ENCODE measurements at regions not wholly inside any gene's neighbourhood (a gene's known extent, or its start where the extent isn't known, plus 50 kb on each side); places are given as distances from the start of the nearest gene placed in this dataset.
"Not testable (repeated sequence)": the region's sequence is repeated elsewhere in the genome, so short reads cannot be mapped to it uniquely, and the experiment has no call there.

- no peaks in the 10 kb centered on the region for H3K36me3 ChIP-seq (ENCODE audit: control insufficient read depth, insufficient read depth, low read length)
- TF ChIP-seq, protein P1, sequence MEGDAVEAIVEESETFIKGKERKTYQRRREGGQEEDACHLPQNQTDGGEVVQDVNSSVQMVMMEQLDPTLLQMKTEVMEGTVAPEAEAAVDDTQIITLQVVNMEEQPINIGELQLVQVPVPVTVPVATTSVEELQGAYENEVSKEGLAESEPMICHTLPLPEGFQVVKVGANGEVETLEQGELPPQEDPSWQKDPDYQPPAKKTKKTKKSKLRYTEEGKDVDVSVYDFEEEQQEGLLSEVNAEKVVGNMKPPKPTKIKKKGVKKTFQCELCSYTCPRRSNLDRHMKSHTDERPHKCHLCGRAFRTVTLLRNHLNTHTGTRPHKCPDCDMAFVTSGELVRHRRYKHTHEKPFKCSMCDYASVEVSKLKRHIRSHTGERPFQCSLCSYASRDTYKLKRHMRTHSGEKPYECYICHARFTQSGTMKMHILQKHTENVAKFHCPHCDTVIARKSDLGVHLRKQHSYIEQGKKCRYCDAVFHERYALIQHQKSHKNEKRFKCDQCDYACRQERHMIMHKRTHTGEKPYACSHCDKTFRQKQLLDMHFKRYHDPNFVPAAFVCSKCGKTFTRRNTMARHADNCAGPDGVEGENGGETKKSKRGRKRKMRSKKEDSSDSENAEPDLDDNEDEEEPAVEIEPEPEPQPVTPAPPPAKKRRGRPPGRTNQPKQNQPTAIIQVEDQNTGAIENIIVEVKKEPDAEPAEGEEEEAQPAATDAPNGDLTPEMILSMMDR (IDR thresholded peaks at IDR 0.05; ENCODE audit: insufficient read depth, low read length, poor library complexity, severe bottlenecking): no peak
- H3K4me3 ChIP-seq (replicated peaks; ENCODE audit: low read depth, low read length): no peak overlapping the region
- H3K27me3 ChIP-seq (replicated peaks; ENCODE audit: control insufficient read depth, insufficient read depth, low read length): no peaks in the 10 kb centered on the region
- DNase-seq (ENCODE audit: extremely low read depth, insufficient read length): no peak
Observed at GRCh38 chr2:223314811-223315210, 262.8 kb downstream of the KCNE4 start.

DNA sequence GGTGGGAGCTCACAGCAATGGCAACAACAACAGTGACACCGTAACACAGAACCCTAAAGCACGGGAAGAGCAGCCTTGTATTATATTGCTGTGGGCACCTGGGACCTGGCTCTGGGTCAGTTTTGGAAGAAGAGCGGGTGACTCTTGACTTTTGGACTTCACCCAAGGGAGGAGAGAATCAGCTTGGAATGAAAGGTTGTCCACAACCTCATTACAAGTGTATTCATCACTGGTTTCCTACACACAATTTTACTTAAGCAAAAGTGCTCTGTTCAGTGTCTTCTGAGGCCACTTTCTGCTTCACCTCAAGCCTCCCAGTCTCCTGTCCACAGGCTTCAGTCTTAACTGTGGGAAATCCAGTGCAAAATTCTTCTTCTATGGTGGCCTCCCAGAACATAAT, 263.8 kb downstream of the KCNE4 start:
- TF ChIP-seq, protein P1 (IDR thresholded peaks at IDR 0.05; ENCODE audit: insufficient read depth, low read length, poor library complexity, severe bottlenecking): no peak
- no peak for DNase-seq (ENCODE audit: extremely low read depth, insufficient read length)
- Histone ChIP-seq H3K36me3 (ENCODE audit: control insufficient read depth, insufficient read depth, low read length) (no peaks in the 10 kb centered on the region), H3K27me3 (replicated peaks; ENCODE audit: control insufficient read depth, insufficient read depth, low read length) (no peaks in the 10 kb centered on the region), H3K4me3 (replicated peaks; ENCODE audit: low read depth, low read length) (no peak overlapping the region)

- H3K4me3 ChIP-seq (replicated peaks; ENCODE audit: low read depth, low read length): no peak overlapping the region
- no peaks in the 10 kb centered on the region; the same call in 1 of the 2 replicates for H3K27me3 ChIP-seq (replicated peaks; ENCODE audit: control insufficient read depth, insufficient read depth, low read length)
- TF ChIP-seq, protein P1 (IDR thresholded peaks at IDR 0.05; ENCODE audit: insufficient read depth, low read length, poor library complexity, severe bottlenecking): no peak
- H3K36me3 ChIP-seq (ENCODE audit: control insufficient read depth, insufficient read depth, low read length): no peaks in the 10 kb centered on the region
- no peak for DNase-seq (ENCODE audit: extremely low read depth, insufficient read length)
Observed at GRCh38 chr2:223316342-223316741, 264.4 kb downstream of the KCNE4 start.

- H3K4me3 ChIP-seq (replicated peaks; ENCODE audit: low read depth, low read length): no peak overlapping the region
- H3K27me3 ChIP-seq (replicated peaks; ENCODE audit: control insufficient read depth, insufficient read depth, low read length): no peaks in the 10 kb centered on the region; the same call in 1 of the 2 replicates
- no peaks in the 10 kb centered on the region for H3K36me3 ChIP-seq (ENCODE audit: control insufficient read depth, insufficient read depth, low read length)
- TF ChIP-seq, protein P1 (IDR thresholded peaks at IDR 0.05; ENCODE audit: insufficient read depth, low read length, poor library complexity, severe bottlenecking): no peak
- DNase-seq (ENCODE audit: extremely low read depth, insufficient read length): no peak
Observed at GRCh38 chr2:223319601-223320000, 267.6 kb downstream of the KCNE4 start.

DNA sequence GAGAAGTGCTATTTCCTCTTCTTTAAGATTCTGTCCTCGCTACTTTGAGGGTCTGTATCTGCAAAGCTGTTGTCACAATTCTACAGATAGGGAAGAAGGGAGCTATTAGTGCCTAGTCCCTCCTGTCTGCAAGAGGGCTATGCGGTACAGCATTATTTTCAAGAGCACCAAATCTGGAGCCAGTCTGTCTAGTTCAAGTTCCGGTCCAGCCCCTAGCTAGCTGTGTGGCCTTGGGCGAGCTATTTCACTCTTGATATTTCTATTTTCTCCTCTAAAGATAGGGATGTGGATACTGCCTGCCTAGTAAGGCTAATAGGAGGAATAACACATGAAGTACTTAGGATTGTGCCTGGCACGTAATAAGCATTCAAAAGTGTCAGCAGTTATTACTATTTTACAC, 272.4 kb downstream of the KCNE4 start:
- no peak for DNase-seq (ENCODE audit: extremely low read depth, insufficient read length)
- TF ChIP-seq, protein P1 (IDR thresholded peaks at IDR 0.05; ENCODE audit: insufficient read depth, low read length, poor library complexity, severe bottlenecking): no peak
- H3K27me3 ChIP-seq (replicated peaks; ENCODE audit: control insufficient read depth, insufficient read depth, low read length): no peaks in the 10 kb centered on the region; the same call in 1 of the 2 replicates
- H3K36me3 ChIP-seq (ENCODE audit: control insufficient read depth, insufficient read depth, low read length): no peaks in the 10 kb centered on the region
- no peak overlapping the region for H3K4me3 ChIP-seq (replicated peaks; ENCODE audit: low read depth, low read length)

DNA sequence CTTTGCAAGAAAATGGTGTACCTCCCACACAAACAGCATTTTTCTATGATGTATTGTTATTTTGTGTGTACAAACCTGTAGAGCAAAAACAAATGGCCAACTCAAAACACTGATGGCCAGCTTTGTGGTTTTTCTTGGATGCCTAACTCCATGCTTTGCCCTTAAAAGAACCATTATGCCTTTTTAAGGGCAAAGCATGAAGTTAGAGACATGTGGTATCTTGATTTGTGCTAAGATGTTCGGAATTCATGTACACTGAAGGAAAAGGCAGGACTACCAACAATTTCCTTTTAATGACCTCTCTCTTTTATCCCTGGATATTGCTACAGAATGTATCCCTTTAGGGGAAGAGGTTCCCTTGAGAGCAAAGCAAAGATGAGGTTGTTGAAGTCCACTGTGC, 273.6 kb downstream of the SCG2 start:
- Histone ChIP-seq H3K36me3 (ENCODE audit: control insufficient read depth, insufficient read depth, low read length) (no peaks in the 10 kb centered on the region), H3K27me3 (replicated peaks; ENCODE audit: control insufficient read depth, insufficient read depth, low read length) (no peaks in the 10 kb centered on the region), H3K4me3 (replicated peaks; ENCODE audit: low read depth, low read length) (no peak overlapping the region)
- DNase-seq (ENCODE audit: extremely low read depth, insufficient read length): no peak
- TF ChIP-seq, protein P1 (IDR thresholded peaks at IDR 0.05; ENCODE audit: insufficient read depth, low read length, poor library complexity, severe bottlenecking): no peak

DNA sequence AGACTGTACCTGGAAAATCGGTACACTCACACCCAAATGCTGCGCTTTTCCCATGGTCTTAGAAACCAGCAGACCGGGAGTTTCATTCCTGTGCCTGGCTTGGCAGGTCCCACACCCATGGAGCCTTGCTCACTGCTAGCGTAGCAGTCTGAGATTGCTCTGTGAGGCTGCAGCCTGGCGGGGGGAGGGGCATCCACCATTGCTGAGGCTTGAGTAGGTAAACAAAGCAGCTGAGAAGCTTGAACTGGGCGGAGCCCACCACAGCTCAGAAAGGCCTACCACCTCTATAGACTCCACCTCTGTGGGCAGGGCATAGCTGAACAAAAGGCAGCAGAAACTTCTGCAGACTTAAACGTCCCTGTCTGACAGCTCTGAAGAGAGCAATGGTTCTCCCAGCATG, 271.4 kb downstream of the SCG2 start:
- H3K36me3 ChIP-seq (ENCODE audit: control insufficient read depth, insufficient read depth, low read length); H3K27me3 ChIP-seq (replicated peaks; ENCODE audit: control insufficient read depth, insufficient read depth, low read length); H3K4me3 ChIP-seq (replicated peaks; ENCODE audit: low read depth, low read length); DNase-seq (ENCODE audit: extremely low read depth, insufficient read length): not testable (repeated sequence)

Measured in GM06990 (cell line).